Gastrocnemius medialis (tissue), 4 donors: ENCODE measurements at regions not wholly inside any gene's neighbourhood (a gene's known extent, or its start where the extent isn't known, plus 50 kb on each side); places are given as distances from the start of the nearest gene placed in this dataset.

ENCODE experiments used
- ATAC-seq, 2 donors: fragments of 150-250 bp; one replicate each; pipeline ENCODE4 v1.9.1; 2016
- DNase-seq, 2 donors: peaks; one replicate each; pipeline ENCODE4 v3.0.0-alpha.2; 2019
- H3K27ac ChIP-seq, 4 donors: fragments of 200-600 bp; sonication (generic); 1 replicate in 1 of 4; 2 replicates in 3 of 4; pipeline ENCODE4 v1.5.1; 2016 to 2018; ENCODE audit warnings: mild to moderate bottlenecking in 2 of 4, moderate library complexity in 1 of 4
- H3K27me3 ChIP-seq, 3 donors: fragments of 200-600 bp; sonication (generic) in 2 of 3; 1 replicate in 1 of 3; 2 replicates in 2 of 3; pipeline versions ENCODE4 v1.5.1 to v1.6.0; 2016 to 2019; ENCODE audit warnings: mild to moderate bottlenecking in 1 of 3, moderate library complexity in 1 of 3
- H3K36me3 ChIP-seq, 2 donors: fragments of 200-600 bp; sonication (generic) in 1 of 2; one replicate each; pipeline ENCODE4 v1.5.1; 2017 to 2018
- H3K4me1 ChIP-seq, 2 donors: fragments of 200-600 bp; sonication (generic) in 1 of 2; one replicate each; pipeline ENCODE4 v1.5.1; 2016 to 2017; ENCODE audit warnings: mild to moderate bottlenecking in 2 of 2
- H3K4me3 ChIP-seq, 4 donors: fragments of 200-600 bp; sonication (generic) in 3 of 4; 1 replicate in 1 of 4; 2 replicates in 3 of 4; pipeline ENCODE4 v1.5.1; 2016 to 2019; ENCODE audit warnings: mild to moderate bottlenecking in 2 of 4
- H3K9me3 ChIP-seq, 3 donors: fragments of 200-600 bp; sonication (generic) in 2 of 3; 1 replicate in 1 of 3; 2 replicates in 2 of 3; pipeline ENCODE4 v1.5.1; 2016 to 2019
- POLR2A ChIP-seq, 2 donors: fragments of 450-650 bp; IDR thresholded peaks; one replicate each; pipeline ENCODE4 v1.6.1; 2017; ENCODE audit warnings: antibody characterized with exemption in 2 of 2, mild to moderate bottlenecking in 2 of 2, moderate library complexity in 2 of 2
- in situ Hi-C, 4 donors: fragments of 200-750 bp; cut with MboI; loops; one replicate each; pipeline versions ENCODE4 v1.15.0 to v1.8.0; 2017; ENCODE audit warnings: low sequenced_read_pairs in 4 of 4
- intact Hi-C: fragments of 100-400 bp; cut with DNase I; formaldehyde crosslinking; loops from one replicate; pipeline ENCODE4 v1.15.1; 2023; ENCODE audit warnings: low total_unique reads
- TF ChIP-seq, protein P1 (sequence below), 5 experiments: fragments of 450-650 bp in 3 of 5; fragments of 200-600 bp in 2 of 5; sonication (generic) in 2 of 5; IDR thresholded peaks in 4 of 5; conservative IDR thresholded peaks in 1 of 5; 1 replicate in 4 of 5; 2 replicates in 1 of 5; pipeline ENCODE4 v1.5.1; 2016 to 2019; ENCODE audit warnings: antibody characterized with exemption in 5 of 5, mild to moderate bottlenecking in 3 of 5, moderate library complexity in 3 of 5

DNA sequence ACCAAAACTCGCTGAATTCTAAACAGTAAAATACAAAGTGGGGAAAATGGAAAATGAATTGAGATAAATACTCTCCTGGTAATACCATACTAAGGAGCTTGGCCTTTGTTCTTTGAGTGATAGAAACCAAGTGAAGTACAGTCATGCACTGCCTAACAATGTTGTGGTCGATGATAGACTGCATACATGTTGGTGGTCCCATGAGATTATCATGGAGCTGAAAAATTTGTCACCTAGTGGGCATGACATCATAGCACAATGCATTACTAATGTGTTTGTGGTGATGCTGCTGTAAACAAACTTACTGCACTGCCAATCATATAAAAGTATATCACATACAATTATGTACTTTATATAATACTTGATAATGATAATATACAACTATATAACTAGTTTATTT is 419.1 kb downstream of the ARL4A start:
- no peak for TF ChIP-seq POLR2A (IDR thresholded peaks at IDR 0.05)
- TF ChIP-seq, protein P1, sequence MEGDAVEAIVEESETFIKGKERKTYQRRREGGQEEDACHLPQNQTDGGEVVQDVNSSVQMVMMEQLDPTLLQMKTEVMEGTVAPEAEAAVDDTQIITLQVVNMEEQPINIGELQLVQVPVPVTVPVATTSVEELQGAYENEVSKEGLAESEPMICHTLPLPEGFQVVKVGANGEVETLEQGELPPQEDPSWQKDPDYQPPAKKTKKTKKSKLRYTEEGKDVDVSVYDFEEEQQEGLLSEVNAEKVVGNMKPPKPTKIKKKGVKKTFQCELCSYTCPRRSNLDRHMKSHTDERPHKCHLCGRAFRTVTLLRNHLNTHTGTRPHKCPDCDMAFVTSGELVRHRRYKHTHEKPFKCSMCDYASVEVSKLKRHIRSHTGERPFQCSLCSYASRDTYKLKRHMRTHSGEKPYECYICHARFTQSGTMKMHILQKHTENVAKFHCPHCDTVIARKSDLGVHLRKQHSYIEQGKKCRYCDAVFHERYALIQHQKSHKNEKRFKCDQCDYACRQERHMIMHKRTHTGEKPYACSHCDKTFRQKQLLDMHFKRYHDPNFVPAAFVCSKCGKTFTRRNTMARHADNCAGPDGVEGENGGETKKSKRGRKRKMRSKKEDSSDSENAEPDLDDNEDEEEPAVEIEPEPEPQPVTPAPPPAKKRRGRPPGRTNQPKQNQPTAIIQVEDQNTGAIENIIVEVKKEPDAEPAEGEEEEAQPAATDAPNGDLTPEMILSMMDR (IDR thresholded peaks at IDR 0.05 in 4 of 5, conservative IDR thresholded peaks at IDR 0.05 in 1 of 5), result no peak
- H3K9me3 ChIP-seq, result no peaks in the 10 kb centered on the region
- no peak for ATAC-seq
- H3K27ac ChIP-seq, result no peak overlapping the region
- H3K4me1 ChIP-seq, result no peaks in the 10 kb centered on the region
- no peak for DNase-seq
- intact Hi-C loops, result no loop called here
- H3K4me3 ChIP-seq, result no peak overlapping the region
- in situ Hi-C loops, result no loop called here
- no peaks in the 10 kb centered on the region for H3K27me3 ChIP-seq
- no peaks in the 10 kb centered on the region for H3K36me3 ChIP-seq

- TF ChIP-seq, protein P1 (IDR thresholded peaks at IDR 0.05 in 4 of 5, conservative IDR thresholded peaks at IDR 0.05 in 1 of 5), result no peak
- no peak for TF ChIP-seq POLR2A (IDR thresholded peaks at IDR 0.05)
- Histone ChIP-seq H3K4me3 (no peak overlapping the region), H3K27ac (no peak overlapping the region), H3K36me3 (no peaks in the 10 kb centered on the region), H3K9me3 (no peaks in the 10 kb centered on the region), H3K4me1 (no peaks in the 10 kb centered on the region), H3K27me3 (no peaks in the 10 kb centered on the region)
- in situ Hi-C loops, result no loop called here
- DNase-seq (no peak), ATAC-seq (no peak)
- intact Hi-C loops, result no loop called here
Observed at GRCh38 chr7:13107291-13107690, 419.9 kb downstream of the ARL4A start.

DNA sequence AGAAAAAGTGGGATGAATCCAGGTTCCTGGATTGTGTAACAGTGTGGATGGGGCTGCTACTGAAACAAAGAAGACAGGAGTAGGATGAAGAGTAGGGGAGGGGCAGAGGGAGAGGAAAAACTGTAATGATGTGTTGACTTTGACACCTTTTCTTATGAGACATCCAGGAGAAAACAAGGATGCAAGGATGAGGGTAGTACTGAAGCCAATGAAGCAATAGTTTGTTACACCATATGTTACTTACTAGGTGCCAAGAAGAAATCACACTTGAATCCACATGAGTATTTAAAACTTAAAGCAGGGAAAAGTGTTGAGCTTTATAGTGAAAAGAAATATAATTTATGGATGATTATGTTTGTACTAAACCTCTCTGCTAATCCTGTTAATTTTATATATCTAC is 420.6 kb downstream of the ARL4A start:
- in situ Hi-C loops, result no loop called here

GRCh38 chr7:13109201-13109600 is 421.8 kb downstream of the ARL4A start:
- Histone ChIP-seq H3K4me3 (no peak overlapping the region), H3K4me1 (no peaks in the 10 kb centered on the region), H3K27ac (no peak overlapping the region), H3K36me3 (no peaks in the 10 kb centered on the region), H3K27me3 (no peaks in the 10 kb centered on the region), H3K9me3 (no peaks in the 10 kb centered on the region)
- no peak for ATAC-seq
- intact Hi-C loops (no loop called here), in situ Hi-C loops (no loop called here)
- DNase-seq, result no peak
- TF ChIP-seq POLR2A (IDR thresholded peaks at IDR 0.05), result no peak

More for the DNA sequence above, 420.6 kb downstream of the ARL4A start:
- Histone ChIP-seq H3K4me3 (no peak overlapping the region), H3K36me3 (no peaks in the 10 kb centered on the region), H3K27ac (no peak overlapping the region), H3K27me3 (no peaks in the 10 kb centered on the region), H3K9me3 (no peaks in the 10 kb centered on the region), H3K4me1 (no peaks in the 10 kb centered on the region)
- ATAC-seq (no peak), DNase-seq (no peak)
- TF ChIP-seq, protein P1 (IDR thresholded peaks at IDR 0.05 in 4 of 5, conservative IDR thresholded peaks at IDR 0.05 in 1 of 5), result no peak
- TF ChIP-seq POLR2A (IDR thresholded peaks at IDR 0.05), result no peak
- intact Hi-C loops, result no loop called here

DNA sequence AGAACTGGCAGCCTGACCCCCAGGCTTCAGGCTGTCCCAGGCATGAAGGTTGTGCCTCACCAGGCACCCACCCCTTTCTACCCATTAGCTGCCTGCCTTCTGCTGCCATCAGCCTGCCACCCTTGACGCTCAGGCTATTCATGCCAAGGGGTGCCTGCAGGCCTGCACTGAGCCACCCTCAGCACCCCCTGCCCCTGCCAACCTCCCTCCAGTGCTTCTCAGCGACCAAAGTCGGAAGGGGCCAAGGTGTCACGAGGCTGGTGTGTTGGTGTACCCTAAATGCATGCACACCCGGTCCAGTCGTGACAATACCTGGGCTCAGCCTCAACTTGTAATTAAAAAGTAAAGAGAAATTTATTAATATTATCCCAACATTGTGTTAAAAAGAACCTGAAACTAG is 422.7 kb downstream of the ARL4A start:
- TF ChIP-seq, protein P1 (IDR thresholded peaks at IDR 0.05 in 4 of 5, conservative IDR thresholded peaks at IDR 0.05 in 1 of 5), result no peak
- no peak for TF ChIP-seq POLR2A (IDR thresholded peaks at IDR 0.05)
- no peak overlapping the region for H3K4me3 ChIP-seq
- no peaks in the 10 kb centered on the region for H3K4me1 ChIP-seq
- in situ Hi-C loops (no loop called here), intact Hi-C loops (no loop called here)
- H3K27ac ChIP-seq, result no peak overlapping the region
- no peaks in the 10 kb centered on the region for H3K27me3 ChIP-seq
- no peaks in the 10 kb centered on the region for H3K9me3 ChIP-seq
- ATAC-seq, result no peak
- DNase-seq, result no peak
- H3K36me3 ChIP-seq, result no peaks in the 10 kb centered on the region
